ENCODE measurements at regions not wholly inside any gene's neighbourhood (a gene's known extent, or its start where the extent isn't known, plus 50 kb on each side); places are given as distances from the start of the nearest gene placed in this dataset.

GRCh38 chr15:59779110-59779509, 90.0 kb upstream of the BNIP2 start:
- no peaks in the 10 kb centered on the region for H3K36me3 ChIP-seq (replicated peaks in 1 of 2; ENCODE audit: control insufficient read depth in 1 of 2, insufficient read depth in 2 of 2, low read length in 2 of 2)
- H3K9me3 ChIP-seq (ENCODE audit: low read length): no peaks in the 10 kb centered on the region
- ATAC-seq (no peak), DNase-seq (ENCODE audit: low spot score) (no peak), FAIRE-seq (no peak)
- TF ChIP-seq KLF15 (CRISPR knock-in tag; IDR thresholded peaks at IDR 0.05; ENCODE audit: borderline replicate concordance) (no peak), ZBTB14 (CRISPR knock-in tag; IDR thresholded peaks at IDR 0.05) (no peak), ZSCAN22 (CRISPR knock-in tag; IDR thresholded peaks at IDR 0.05) (no peak), YY1 (IDR thresholded peaks at IDR 0.05; ENCODE audit: insufficient read depth, insufficient replicate concordance, low read depth, low read length) (no peak), MTA3 (CRISPR knock-in tag; IDR thresholded peaks at IDR 0.05) (no peak), SUZ12 (IDR thresholded peaks at IDR 0.05; ENCODE audit: low read depth, low read length) (no peak), ZNF496 (CRISPR knock-in tag; IDR thresholded peaks at IDR 0.05; ENCODE audit: insufficient replicate concordance) (no peak), ZNF747 (CRISPR knock-in tag; IDR thresholded peaks at IDR 0.05; ENCODE audit: borderline replicate concordance) (no peak), ZNF432 (CRISPR knock-in tag; IDR thresholded peaks at IDR 0.05; ENCODE audit: borderline replicate concordance) (no peak), SALL1 (CRISPR knock-in tag; IDR thresholded peaks at IDR 0.05) (no peak), ZSCAN29 (CRISPR knock-in tag; conservative IDR thresholded peaks at IDR 0.05) (no peak), KLF13 (CRISPR knock-in tag; IDR thresholded peaks at IDR 0.05) (no peak), ZNF616 (CRISPR knock-in tag; IDR thresholded peaks at IDR 0.05; ENCODE audit: low read depth) (no peak), SP2 (CRISPR knock-in tag; IDR thresholded peaks at IDR 0.05) (no peak), TRIM22 (IDR thresholded peaks at IDR 0.05) (no peak), CEBPB (IDR thresholded peaks at IDR 0.05; ENCODE audit: borderline replicate concordance, low read depth, low read length) (no peak)
- TF ChIP-seq, protein P1, sequence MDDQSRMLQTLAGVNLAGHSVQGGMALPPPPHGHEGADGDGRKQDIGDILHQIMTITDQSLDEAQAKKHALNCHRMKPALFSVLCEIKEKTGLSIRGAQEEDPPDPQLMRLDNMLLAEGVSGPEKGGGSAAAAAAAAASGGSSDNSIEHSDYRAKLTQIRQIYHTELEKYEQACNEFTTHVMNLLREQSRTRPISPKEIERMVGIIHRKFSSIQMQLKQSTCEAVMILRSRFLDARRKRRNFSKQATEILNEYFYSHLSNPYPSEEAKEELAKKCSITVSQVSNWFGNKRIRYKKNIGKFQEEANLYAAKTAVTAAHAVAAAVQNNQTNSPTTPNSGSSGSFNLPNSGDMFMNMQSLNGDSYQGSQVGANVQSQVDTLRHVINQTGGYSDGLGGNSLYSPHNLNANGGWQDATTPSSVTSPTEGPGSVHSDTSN (CRISPR knock-in tag; IDR thresholded peaks at IDR 0.05; ENCODE audit: borderline replicate concordance): no peak
- TF ChIP-seq, protein P2, sequence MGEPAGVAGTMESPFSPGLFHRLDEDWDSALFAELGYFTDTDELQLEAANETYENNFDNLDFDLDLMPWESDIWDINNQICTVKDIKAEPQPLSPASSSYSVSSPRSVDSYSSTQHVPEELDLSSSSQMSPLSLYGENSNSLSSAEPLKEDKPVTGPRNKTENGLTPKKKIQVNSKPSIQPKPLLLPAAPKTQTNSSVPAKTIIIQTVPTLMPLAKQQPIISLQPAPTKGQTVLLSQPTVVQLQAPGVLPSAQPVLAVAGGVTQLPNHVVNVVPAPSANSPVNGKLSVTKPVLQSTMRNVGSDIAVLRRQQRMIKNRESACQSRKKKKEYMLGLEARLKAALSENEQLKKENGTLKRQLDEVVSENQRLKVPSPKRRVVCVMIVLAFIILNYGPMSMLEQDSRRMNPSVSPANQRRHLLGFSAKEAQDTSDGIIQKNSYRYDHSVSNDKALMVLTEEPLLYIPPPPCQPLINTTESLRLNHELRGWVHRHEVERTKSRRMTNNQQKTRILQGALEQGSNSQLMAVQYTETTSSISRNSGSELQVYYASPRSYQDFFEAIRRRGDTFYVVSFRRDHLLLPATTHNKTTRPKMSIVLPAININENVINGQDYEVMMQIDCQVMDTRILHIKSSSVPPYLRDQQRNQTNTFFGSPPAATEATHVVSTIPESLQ (CRISPR knock-in tag; conservative IDR thresholded peaks at IDR 0.05): no peak
- CTCF ChIA-PET (ENCODE audit: low intra/inter-chr PET ratio, low total read pairs): no interaction called here
- BruUV-seq (replicated peaks): no TSS peak
- H2AFZ ChIP-seq (ENCODE audit: low read length): no peak overlapping the region
- H4K20me1 ChIP-seq (ENCODE audit: insufficient read depth, low read length): no peaks in the 10 kb centered on the region
- WGBS (ENCODE audit: low lambda C conversion rate): 83% methylated on average over 1 of the region's 1 CpG
- H3K4me1 ChIP-seq (ENCODE audit: insufficient read depth, low read length): peaks cover 16% of the 10 kb centered on the region
- H3K4me3 ChIP-seq (replicated peaks in 1 of 3; ENCODE audit: insufficient read depth in 1 of 3, low read depth in 2 of 3, low read length in 3 of 3): no peak overlapping the region
- intact Hi-C loops (cut with micrococcal nuclease; ENCODE audit: unreplicated experiment): no loop called here
- POLR2A ChIA-PET: no interaction called here
- no peak overlapping the region for H3K4me2 ChIP-seq (ENCODE audit: low read depth, low read length)
- no peak overlapping the region for H3K9ac ChIP-seq (ENCODE audit: insufficient read depth, low read depth, low read length)
- no peaks in the 10 kb centered on the region for H3K79me2 ChIP-seq (ENCODE audit: insufficient read depth, low read length)
- H3K27ac ChIP-seq (ENCODE audit: extremely low read length, insufficient read depth, low read length): no peak overlapping the region
- H3K27me3 ChIP-seq (ENCODE audit: control insufficient read depth in 1 of 2, insufficient read depth in 2 of 2, low read length in 2 of 2): no peaks in the 10 kb centered on the region; a peak in 1 of 5 replicates
- in situ Hi-C loops (cut with HindIII; ENCODE audit: extremely low pct_ligation_motif_present, low pct_unique_long_range_greater_than_20kb): no loop called here
